Hematopoietic multipotent progenitor cell treated with erythropoietin and hydrocortisone succinate and interleukin-3 and kit ligand, for 15 days (in vitro differentiated cells): ENCODE measurements at regions not wholly inside any gene's neighbourhood (a gene's known extent, or its start where the extent isn't known, plus 50 kb on each side); places are given as distances from the start of the nearest gene placed in this dataset.

ENCODE experiments used
- DNase-seq: peaks from one replicate; pipeline ENCODE4 v3.0.0-alpha.2; 2015; ENCODE audit warnings: low spot score

DNA sequence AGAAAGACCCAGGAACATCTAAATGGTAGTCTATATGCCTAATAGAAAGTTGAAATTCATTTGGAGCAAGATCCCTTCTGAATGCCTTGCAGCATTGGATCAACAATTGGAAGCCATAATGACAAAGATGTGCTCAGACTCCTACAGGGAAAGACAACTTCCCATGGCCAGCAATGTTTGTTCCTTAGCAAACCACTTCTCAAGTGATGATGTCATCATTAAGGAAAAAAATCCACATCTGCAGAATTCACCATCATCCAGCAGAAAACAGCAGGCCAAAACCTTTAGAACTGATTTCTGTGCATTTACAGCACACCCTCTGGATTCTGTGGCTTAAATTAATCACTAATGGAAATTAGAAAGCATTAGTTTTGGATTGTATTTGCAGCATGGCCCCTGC lies 82.4 kb upstream of the ZIC3 start:
- DNase-seq, result no peak

DNA sequence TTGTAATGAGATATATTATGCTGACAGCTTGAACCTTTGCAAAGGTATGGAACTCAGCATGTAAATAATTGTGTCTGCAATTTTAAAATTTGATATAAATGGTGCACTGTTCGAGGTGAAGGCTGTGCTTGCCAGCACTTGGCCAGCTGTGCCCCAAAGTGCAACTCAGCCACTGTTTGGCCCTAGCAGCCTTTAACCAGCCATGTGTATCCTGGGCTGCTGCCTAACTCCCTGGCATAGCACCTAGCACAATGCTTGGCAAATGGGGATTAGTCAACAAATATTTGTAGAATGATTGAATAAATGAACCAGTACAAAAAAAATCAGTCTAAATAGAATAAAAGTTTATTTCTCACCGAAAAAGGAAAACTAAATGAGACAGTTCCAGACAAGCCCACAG lies 83.8 kb upstream of the ZIC3 start:
- no peak for DNase-seq

DNA sequence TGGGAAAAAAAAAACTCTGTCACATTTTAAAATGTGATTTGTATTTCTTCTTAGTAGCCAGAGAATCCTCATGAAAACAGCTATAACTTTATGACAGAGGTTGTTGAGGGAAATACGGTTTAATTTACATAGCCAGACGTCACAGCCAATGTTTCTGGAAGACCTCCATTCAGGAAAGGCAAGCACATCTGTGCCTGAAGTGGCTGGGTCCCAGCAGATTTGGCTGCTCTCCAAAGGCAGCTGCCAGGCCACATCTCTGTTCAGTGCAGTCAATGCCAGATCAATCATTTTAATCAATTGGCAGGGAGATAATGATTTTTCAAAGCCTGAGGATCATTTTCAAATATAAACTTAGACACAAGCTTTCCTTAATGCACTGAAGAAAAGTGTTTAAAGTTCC lies 86.5 kb upstream of the ZIC3 start:
- DNase-seq, result no peak

DNA sequence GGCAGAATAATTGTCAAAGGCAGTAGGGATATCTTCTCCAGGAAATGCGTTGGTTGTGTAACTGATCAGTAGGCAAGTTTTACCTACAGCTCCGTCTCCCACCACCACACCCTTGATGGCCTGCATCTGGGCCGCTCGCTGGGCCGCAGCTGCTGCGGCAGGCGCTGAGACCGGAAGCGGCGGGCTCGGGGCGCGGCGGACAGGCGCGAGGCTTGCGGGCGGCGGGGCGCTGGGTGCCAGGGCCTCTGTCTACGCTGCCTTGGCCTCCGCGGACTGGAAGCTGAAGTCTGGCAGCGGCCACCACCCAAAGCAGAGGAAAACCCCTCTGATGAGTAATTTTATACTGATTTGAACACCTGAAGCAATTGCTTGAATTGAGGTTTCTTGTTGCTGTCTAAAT lies 124.2 kb upstream of the ZIC3 start:
- DNase-seq, result no peak

DNA sequence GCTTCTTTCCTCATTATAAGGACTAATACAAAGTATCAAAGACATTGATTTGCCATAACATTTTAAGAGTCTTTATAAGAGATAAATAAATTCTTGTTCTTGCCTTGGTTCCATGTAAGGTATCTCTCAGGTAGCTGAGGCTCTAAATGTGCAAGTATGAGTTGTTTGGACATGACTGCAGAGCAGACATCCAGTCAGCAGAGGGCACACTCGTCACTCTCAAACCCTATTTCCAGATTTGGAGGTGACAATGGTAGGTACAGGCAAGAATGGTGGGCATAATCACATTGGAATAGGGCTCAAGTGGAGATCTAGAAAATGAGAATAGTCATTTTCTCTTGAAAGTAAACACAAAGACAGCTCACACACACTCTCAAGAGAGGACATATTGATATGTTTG lies 133.3 kb upstream of the ZIC3 start:
- no peak for DNase-seq

DNA sequence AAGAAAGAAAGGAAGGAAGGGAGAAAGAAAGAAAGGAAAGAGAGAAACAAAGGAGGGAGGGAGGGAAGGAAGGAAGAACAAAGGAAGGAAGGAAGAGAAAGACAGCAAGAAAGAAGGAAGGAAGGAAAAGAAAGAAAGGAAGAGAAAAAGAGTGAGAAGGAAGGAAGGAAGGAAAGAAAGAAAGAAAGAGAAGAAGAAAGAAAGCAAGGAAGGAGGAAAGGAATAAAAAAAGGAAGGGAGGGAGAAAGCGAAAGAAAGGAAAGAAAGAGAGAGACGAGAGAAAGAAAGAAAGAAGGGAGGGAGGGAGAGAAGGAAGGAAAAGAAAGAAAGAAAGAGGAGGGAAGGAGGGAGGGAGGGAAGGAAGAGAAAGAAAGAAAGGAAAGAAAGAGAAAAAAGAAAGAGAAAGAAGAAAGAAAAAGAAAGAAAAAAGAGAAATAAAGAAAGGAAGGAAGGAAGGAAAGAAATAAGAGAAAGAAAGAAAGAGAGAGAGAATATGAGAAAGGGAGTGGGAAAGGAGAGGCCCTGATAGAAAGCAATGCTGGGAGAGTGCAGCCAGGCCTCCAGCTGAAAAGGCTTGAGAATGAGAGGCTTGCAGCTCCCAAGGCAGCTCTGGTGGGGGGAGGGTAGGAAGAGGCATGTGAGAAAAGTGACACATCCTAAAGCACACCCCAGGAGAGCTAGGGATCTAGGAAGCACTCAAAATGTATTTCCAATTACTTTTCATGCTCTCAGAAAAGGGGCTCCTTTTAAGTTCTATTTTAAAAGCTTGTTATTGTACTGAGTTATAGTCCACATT lies 134.0 kb upstream of the ZIC3 start:
- DNase-seq, result no peak

DNA sequence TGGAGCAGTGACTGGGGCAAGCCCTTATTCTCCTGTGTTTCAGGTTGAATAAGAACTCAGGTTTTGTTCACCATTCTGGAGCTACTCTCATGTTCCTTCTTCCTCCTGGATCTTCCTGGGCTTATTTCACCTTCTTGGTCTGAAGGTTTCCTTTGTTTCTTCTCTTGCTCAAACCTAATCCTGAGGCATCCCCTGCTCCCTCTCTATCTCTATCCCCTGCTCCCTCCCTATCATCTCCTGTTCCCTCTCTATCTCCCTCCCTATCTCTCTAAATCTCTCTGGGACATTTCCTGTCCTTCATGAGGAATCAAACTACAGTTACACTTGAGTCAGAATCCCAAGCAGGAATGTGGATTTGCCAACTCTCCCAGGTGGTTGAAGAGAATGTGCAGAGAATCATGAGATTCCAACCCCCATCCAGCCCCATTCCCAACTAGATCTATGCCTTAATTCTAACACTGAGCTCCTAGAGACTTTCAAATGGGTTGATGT lies 134.9 kb upstream of the ZIC3 start:
- DNase-seq, result no peak

DNA sequence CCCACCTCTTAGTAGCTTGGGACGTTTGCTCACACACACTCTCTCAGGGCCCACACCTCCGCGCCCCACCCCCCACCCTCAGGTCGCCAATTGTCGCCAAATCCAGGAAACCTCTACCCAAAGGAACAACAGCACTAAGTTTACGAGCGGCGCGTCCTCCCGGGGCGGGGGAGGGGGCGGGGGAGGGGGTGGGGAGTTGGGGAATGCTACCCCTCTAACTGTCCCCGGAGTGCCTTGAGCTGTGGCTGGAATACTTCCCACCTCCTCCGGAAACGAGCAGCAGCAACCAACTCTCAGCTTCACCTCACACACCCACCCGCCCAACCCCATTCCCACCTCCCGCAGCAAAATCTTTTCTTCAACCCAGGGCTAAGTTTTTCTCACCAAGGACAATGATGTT lies 135.6 kb upstream of the ZIC3 start:
- no peak for DNase-seq

DNA sequence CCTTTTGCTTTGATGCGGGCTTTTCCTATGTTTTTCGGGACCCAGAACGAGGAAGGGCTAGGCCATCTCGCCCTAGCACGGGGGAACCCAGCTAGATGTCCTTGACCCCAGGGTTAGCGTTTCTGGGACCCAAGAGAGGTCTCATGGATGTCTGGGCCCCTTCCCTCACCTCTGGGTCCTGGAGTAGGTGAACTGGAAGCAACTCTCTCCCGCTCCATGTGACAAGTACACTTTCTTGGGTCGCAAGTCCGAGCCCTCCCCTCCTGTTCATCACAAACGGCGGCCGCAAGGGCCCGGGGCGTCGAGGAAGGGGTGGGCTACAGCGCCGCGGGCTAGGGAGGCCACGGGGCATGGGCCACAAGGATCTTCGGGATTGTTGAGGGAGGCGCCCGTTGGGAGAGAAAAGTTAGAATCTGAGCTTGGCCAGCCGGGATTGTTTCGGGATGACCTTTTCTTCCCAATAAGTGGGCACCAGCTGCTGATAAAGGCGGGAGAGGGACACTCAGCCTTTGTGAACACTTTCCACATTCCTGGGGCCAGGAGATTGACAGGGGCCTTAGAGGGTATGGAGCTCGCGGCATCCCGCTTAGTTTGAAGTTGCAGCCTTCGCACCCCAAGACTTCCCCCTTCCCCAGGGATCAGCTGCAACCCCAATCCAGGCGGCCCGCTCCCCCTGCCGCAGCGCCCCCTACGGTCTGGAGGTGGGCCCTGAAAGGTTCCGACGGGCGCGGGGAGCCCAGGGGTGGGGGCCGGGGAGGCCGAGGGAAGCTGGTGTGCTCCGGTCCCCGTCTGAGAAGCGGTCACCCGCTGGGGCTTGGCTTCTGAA lies 136.9 kb upstream of the ZIC3 start:
- no peak for DNase-seq

DNA sequence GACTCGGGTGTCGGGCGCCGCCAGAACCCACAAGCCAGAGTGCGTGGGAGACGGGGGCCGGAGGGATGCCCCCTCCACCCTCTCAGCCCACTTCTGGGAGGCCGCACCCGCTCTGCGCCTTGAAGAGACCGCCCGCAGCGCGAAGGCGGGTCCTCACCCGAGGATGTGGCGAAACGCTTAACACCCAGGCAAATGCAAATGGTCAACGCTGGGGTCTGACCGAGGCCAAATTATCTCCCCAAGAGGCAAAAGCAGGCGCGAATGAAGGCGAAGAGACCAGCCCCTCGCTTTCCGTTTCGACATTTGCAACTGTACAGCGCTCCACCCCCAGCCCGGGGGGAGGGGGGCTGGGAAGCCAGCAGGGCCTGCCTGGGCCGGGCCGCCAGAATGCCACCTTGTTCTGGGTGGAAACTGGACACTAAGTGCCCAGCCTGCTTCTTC lies 137.7 kb upstream of the ZIC3 start:
- no peak for DNase-seq

DNA sequence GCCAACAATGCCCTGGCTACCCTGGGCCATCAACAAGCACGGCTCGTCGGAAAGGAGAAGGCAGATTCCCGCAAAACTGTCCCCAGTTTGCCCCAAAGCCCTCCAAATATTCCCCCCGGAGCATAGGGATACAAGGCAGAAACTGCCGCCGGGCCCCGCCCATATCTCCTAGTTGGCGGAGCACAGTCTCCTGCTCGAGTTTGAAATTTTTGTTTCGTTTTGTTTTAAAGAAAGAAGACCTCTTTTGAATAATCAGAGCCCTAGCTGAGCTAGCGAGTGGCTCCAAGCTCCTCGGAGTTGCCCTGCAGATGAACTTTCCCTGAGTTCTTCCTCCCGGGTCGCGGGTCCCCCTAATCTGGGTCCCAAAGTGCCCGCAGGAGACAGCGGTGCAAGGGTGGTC lies 138.1 kb upstream of the ZIC3 start:
- DNase-seq, result no peak

DNA sequence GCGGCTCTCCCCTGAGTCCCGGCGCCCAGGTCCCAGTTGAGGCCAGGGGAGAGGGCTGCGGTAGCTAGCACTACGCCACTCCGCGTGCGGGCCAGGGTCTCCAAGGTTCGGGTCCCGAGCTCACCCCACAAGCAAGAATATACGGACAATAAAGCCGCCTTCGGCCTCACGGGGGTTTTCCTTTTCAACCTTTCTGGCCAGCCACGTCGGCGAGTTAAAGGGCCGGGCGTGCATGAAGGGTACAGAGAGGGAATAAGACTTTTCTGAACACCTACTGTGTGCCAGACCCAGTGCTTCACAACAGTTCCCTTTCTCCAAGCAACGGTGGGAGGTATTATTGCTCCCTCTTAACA lies 138.5 kb upstream of the ZIC3 start:
- no peak for DNase-seq

DNA sequence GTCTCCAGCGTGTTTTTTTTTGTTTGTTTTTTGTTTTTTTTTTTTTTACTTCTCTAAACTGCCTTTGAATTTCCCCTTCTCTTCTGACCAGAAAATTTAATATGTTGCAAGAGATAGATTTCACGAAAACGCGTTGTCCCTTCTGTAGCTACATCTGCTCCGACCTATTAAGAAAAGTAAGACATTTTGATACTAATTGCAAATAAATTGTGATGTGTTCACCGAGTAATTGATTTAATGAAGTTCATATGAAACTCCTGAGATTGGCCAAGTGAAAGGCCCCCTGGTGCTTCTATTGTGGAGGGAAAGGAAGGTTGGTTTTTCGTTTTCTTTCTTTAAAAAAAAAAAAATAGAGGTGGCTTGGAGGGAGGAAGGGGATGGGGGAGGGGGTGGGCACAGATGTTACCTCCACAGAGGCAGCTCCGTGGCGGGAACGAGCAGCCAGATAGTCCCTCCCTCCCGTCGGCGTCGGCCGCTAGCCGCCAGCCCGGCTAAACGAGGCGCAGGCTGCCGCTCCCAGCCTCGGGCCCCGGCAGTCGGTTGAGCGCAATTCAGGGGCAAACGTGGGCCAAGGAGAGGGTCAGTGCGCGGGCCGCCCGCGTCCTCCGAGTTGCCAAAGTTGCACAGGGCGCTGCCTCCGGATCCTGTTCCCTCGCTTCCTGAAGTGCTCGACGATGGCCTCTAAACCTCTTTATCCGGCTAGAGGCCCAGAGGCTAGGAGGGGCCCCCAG lies 139.1 kb upstream of the ZIC3 start:
- no peak for DNase-seq

DNA sequence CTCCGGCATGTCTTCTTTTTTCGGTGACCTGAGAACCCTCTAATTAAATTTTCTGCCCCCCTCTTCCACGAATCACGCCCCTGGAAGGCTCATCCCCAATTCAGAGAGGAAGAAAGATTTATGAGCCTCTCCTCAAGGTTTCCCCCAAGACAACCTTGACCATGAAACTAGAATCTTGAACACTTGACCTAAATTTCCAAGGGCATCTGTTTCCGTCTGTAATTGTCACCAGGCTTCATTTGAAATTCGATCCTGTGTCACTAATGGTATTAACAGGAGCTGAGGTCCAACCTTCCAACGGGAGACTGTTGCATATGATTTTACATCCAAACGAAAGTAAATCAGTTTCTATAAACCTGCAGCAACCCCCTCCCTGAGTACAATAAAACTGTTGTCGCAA lies 139.9 kb upstream of the ZIC3 start:
- DNase-seq, result no peak

DNA sequence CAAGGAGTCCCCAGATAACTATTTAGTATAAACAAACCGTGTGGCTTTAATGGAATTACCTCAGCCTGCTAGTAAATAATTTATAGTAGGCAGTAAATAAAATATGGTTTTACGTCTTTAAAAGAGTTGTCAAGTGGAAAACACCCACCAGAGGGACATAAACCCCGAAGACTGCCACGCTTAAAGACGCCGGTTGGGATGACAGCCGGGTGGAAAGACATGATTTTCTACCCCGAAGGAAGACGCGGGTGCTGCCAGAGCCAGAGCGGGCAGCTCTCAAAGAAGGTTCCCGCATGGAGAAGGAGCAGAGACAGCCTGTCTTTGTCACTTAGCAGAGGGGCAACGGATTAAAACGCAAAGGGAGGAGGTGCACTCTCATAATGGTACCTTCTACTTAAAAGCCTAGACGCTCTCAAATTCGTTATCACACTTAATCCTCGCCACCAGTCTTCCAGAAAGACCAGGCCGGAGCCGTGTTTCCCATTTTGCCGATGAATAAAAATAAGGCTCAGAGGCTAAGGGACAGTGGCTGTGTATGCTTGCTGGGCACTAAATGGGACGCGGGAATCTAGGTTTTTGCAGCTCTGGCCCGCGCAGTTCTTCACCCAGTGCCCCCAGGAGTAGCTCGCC lies 140.5 kb upstream of the ZIC3 start:
- DNase-seq, result no peak

DNA sequence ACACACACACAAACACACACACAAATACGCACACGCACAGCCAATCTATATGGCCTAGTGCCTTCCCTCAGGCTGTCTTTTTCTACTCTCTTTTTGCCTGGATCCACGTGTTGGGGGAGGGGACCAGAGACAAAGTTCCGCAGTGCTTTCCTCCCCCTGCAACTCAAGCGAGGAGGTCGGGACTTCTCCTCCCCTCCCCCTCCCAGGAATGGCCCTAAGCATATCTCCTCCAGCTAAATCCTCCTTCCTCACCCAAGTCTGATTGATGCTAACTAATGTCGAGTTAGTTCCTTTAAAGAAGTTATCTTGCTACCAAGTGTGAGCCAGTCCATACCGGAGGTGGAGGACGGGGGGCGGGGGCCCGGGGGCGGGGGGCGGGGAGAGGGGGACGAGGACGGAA lies 141.2 kb upstream of the ZIC3 start:
- no peak for DNase-seq

DNA sequence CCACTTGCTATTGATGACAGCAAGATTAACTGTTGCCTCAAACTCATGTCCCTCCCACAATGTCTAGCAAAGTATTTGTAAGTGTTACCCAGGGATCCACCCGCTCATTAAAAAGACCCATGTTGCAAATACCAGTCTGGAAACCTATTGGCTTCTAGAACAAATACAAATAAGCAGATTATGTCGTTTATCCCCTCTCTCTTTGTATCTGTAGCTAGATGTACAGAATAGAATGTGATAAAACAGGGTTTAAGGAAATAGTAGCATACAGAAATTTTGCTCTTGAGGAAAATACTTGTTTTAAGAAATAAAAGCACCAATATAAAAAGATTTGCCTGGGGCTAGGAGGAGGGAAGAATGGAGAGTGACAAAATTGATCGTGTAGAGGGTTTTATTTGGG lies 142.7 kb upstream of the ZIC3 start:
- DNase-seq, result no peak

DNA sequence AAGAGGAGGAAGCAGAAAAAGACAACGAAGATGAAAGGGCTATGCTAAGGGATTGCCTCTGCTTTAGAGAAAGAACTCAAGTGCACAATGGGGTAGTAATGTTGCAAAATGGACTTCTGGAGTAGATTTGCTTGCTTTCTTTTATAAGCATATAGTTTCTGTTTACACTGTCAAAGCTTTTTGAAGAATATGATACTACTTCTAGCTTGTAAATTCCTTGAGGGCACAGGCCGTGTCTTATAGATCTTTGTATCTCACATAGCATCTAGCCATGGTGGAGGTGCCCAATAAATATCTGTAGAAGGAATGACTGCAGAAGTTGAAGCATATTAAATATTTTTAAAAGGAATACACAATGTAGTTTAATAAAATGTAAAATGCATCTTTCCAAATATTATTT lies 147.8 kb upstream of the ZIC3 start:
- DNase-seq, result no peak

DNA sequence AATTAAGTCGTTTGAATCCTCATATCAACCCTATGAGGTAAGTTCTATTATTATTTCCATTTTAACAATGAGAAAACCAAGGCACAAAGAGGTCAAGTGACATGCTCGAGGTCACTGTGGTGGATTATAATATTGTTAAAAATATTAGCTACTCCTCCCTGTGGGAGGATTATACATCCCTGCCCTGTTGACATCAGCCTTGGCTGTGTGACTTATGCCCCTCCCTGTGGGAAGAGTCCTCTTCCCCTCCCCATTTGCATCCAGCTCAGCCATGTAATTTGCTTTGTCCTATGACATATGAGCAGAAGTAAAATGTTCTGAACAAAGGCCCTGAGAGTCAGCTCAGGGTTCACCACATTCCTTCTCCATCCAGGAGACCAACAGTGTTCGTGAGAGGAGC lies 152.7 kb upstream of the ZIC3 start:
- DNase-seq, result no peak

DNA sequence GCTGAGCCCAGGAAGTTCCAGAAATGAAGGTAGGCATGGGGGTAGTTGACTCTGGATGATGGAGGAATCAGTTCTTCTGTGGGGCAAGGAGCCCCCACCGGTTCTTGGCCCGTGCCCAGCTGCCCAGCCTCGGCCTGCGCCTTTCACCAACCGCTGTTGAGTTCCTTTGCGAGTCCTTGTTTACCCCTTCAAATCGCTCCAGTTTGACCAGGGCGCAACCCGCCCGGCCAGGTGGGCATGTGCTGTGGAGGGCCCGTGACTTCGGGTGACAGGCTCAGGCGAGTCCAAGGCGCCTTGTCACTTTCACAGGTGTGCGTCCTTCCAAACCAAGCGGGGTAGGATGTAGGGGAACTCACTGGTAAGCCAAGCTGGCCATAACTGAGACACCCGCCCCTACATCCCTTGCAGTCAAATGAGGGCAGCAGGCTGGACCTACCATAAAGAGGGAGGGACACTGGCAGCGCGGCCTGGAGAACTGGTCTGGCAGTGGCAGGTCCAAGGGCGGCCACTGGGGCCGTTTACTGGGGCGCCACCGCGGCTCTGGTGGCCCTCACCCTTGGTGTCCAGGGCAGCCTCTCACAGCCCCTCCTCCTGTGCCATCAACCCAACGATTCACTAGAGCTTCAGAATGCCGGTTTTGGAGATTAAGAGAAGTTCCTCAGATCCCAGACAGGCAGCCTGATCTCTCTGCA lies 160.3 kb upstream of the ZIC3 start:
- DNase-seq, result no peak

DNA sequence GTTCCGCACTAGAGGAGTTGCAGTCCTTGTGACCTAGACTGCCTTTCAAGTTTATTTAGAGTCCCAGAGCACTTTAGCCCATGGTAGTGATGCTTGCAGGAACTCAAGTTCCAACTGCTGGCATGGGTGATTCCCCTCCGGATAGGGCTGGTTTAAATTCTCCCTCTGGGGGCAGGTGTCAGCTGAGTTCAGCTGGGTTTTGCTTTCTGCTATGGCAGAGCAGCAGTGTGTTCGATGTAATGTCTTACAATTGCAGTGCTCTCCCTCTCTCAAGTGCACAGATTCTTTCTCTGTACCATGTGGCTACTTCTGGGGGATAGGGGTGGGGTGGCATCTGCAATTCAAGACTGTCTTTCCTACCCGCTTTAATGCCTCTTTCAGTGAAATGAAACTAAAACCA lies 164.8 kb upstream of the ZIC3 start:
- DNase-seq, result no peak

DNA sequence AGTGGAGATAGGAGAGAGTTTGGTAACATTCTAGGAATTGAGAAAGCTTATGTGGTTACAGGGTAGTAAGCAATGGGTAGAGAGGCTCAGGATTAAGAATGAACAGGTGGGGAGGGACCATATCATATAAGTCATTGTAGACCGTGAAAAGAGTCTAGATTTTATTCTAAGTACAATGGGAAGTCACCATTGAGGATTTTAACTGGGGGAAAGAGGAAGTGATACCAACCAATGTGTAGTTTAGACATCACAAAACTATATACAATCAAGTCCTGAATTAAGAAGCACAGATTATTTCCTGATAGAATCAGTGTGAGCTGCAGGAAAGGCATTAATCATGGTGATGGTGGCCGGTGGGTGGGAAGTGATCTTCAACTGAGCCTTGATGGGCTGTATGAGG lies 178.3 kb upstream of the ZIC3 start:
- no peak for DNase-seq
